NOMO-1 (cell line): ENCODE measurements at regions not wholly inside any gene's neighbourhood (a gene's known extent, or its start where the extent isn't known, plus 50 kb on each side); places are given as distances from the start of the nearest gene placed in this dataset.

Experiments
- DNase-seq, 2 experiments: peaks; one replicate each; lab custom pipeline; 2025; ENCODE audit not compliant: unreplicated experiment in 2 of 2; lab: John Stamatoyannopoulos, UW

- no peak for DNase-seq
Measured at GRCh38 chr13:47087241-47087640, 190.4 kb upstream of the HTR2A start.

GRCh38 chr13:47085346-47085745, 188.5 kb upstream of the HTR2A start:
- no peak for DNase-seq

- no peak for DNase-seq
Measured at GRCh38 chr13:47081850-47082249, 185.0 kb upstream of the HTR2A start.

GRCh38 chr13:47081246-47081645, 184.4 kb upstream of the HTR2A start:
- no peak for DNase-seq

- no peak for DNase-seq
Measured at GRCh38 chr13:47080621-47081020, 183.8 kb upstream of the HTR2A start.

GRCh38 chr13:47076500-47076899, 179.6 kb upstream of the HTR2A start:
- no peak for DNase-seq

- no peak for DNase-seq
Measured at GRCh38 chr13:47069133-47069532, 172.3 kb upstream of the HTR2A start.

GRCh38 chr13:47067306-47067705, 170.5 kb upstream of the HTR2A start:
- no peak for DNase-seq

- peak; percentile 13 to 78 for DNase-seq
Measured at GRCh38 chr13:47066226-47066625, 169.4 kb upstream of the HTR2A start.

- no peak for DNase-seq
Measured at GRCh38 chr13:47064381-47064780, 167.5 kb upstream of the HTR2A start.

- no peak for DNase-seq
Measured at GRCh38 chr13:47049276-47049989, 152.6 kb upstream of the HTR2A start.

- DNase-seq = no peak
Measured at GRCh38 chr13:47046706-47047105, 149.9 kb upstream of the HTR2A start.

GRCh38 chr13:47044842-47045241, 148.0 kb upstream of the HTR2A start:
- no peak for DNase-seq

GRCh38 chr13:47039106-47039505, 142.3 kb upstream of the HTR2A start:
- DNase-seq = no peak

- DNase-seq = no peak
Measured at GRCh38 chr13:47038188-47038587, 141.3 kb upstream of the HTR2A start.

- DNase-seq = peak; percentile 40 to 75
Measured at GRCh38 chr13:47036294-47037008, 139.6 kb upstream of the HTR2A start.

- DNase-seq = no peak
Measured at GRCh38 chr13:47033216-47033615, 136.4 kb upstream of the HTR2A start.

GRCh38 chr13:47027780-47028437, 131.1 kb upstream of the HTR2A start:
- no peak for DNase-seq

- peak; percentile 49 to 71 for DNase-seq
Measured at GRCh38 chr13:47025791-47026447, 129.1 kb upstream of the HTR2A start.

- DNase-seq = no peak
Measured at GRCh38 chr13:47019977-47020376, 123.1 kb upstream of the HTR2A start.

GRCh38 chr13:47017476-47017875, 120.6 kb upstream of the HTR2A start:
- no peak for DNase-seq
